Endothelial cell of umbilical vein (primary cell): ENCODE measurements at regions not wholly inside any gene's neighbourhood (a gene's known extent, or its start where the extent isn't known, plus 50 kb on each side); places are given as distances from the start of the nearest gene placed in this dataset.

ENCODE experiments used
- BruUV-seq: library from RNA; stranded (reverse); fragments of 400-500 nt; replicated peaks from 2 replicates; lab custom pipeline; 2021; lab: Mats Ljungman, UMichigan
- CTCF ChIA-PET: fragments of 300-600, 350-600 bp; sonication (Branson Sonifier 250); formaldehyde crosslinking; loops from one replicate; lab custom pipeline; 2021; ENCODE audit warnings: antibody characterized with exemption, inconsistent platforms; lab: Charles Lee
- POLR2A ChIA-PET: fragments of 300-600, 350-600 bp; sonication (Branson Sonifier 250); formaldehyde crosslinking; loops from one replicate; lab custom pipeline; 2021; ENCODE audit warnings: antibody characterized with exemption, inconsistent platforms; lab: Charles Lee
- DNase-seq: peaks from one replicate; pipeline ENCODE4 v3.0.0-alpha.2; 2011; ENCODE audit warnings: low read depth, low spot score
- FAIRE-seq: peaks from 2 replicates; lab custom pipeline; 2011; peaks lifted over from hg19 to GRCh38; lab: Jason Lieb, UNC
- H2AFZ ChIP-seq: 2 replicates; pipeline ENCODE4 v1.6.0; 2012; ENCODE audit warnings: low read depth, low read length, control low read depth, inconsistent platforms
- H3K27ac ChIP-seq: 2 replicates; pipeline ENCODE4 v1.5.1; 2011; ENCODE audit warnings: low read depth, mild to moderate bottlenecking, control low read depth, low read length, moderate library complexity; ENCODE audit not compliant: insufficient read depth
- H3K27me3 ChIP-seq, 2 experiments: 2 replicates each; pipeline versions ENCODE4 v1.6.0 to v1.6.1; 2011; ENCODE audit warnings: low read length in 2 of 2, mixed read lengths in 1 of 2; ENCODE audit not compliant: control insufficient read depth in 2 of 2, insufficient read depth in 2 of 2
- H3K36me3 ChIP-seq, 2 experiments: 2 replicates in 1 of 2; 3 replicates in 1 of 2; pipeline ENCODE4 v1.5.1; 2011; ENCODE audit warnings: low read length in 2 of 2, mild to moderate bottlenecking in 1 of 2, moderate library complexity in 1 of 2; ENCODE audit not compliant: control insufficient read depth in 2 of 2, insufficient read depth in 2 of 2; ENCODE audit errors: extremely low read depth in 1 of 2
- H3K4me1 ChIP-seq: 3 replicates; pipeline ENCODE4 v1.5.1; 2011; ENCODE audit warnings: mild to moderate bottlenecking, low read length; ENCODE audit not compliant: control insufficient read depth, insufficient read depth; ENCODE audit errors: extremely low read depth
- H3K4me2 ChIP-seq: 2 replicates; pipeline ENCODE4 v1.6.1; 2011; ENCODE audit warnings: low read length, control low read depth, mixed read lengths; ENCODE audit not compliant: insufficient read depth
- H3K4me3 ChIP-seq, 3 experiments: fragments of 200-600 bp in 1 of 3; sonication (generic), shearing (Covaris generic) in 1 of 3; replicated peaks in 1 of 3; 2 replicates each; pipeline ENCODE4 v1.5.1; 2011 to 2016; ENCODE audit warnings: control low read depth in 3 of 3, low read length in 3 of 3, mild to moderate bottlenecking in 2 of 3, inconsistent platforms in 1 of 3, low read depth in 1 of 3, moderate library complexity in 1 of 3; ENCODE audit not compliant: insufficient read depth in 1 of 3
- H3K79me2 ChIP-seq: 2 replicates; pipeline ENCODE4 v1.6.0; 2012; ENCODE audit warnings: low read length, inconsistent platforms; ENCODE audit not compliant: control insufficient read depth, insufficient read depth
- H3K9ac ChIP-seq: replicated peaks from 2 replicates; pipeline ENCODE3; 2011; ENCODE audit warnings: low read length, control low read depth; ENCODE audit not compliant: insufficient read depth; ENCODE audit errors: extremely low read depth
- H3K9me1 ChIP-seq: replicated peaks from 3 replicates; pipeline ENCODE4 v1.6.0; 2011; ENCODE audit warnings: mild to moderate bottlenecking, low read length; ENCODE audit not compliant: control insufficient read depth, insufficient read depth; ENCODE audit errors: extremely low read depth
- H3K9me3 ChIP-seq: replicated peaks from 2 replicates; pipeline ENCODE4 v1.5.1; 2012; ENCODE audit warnings: low read length, inconsistent platforms; ENCODE audit not compliant: control insufficient read depth, insufficient read depth
- H4K20me1 ChIP-seq: replicated peaks from 2 replicates; pipeline ENCODE3; 2011; ENCODE audit warnings: mild to moderate bottlenecking, low read length; ENCODE audit not compliant: control insufficient read depth, insufficient read depth; ENCODE audit errors: extremely low read depth
- CTCF ChIP-seq, 2 donors: IDR thresholded peaks; 1 replicate in 1 of 2; 2 replicates in 1 of 2; pipeline ENCODE4 v1.5.1; 2011; ENCODE audit warnings: low read length in 2 of 2, mild to moderate bottlenecking in 2 of 2, moderate library complexity in 2 of 2, control low read depth in 1 of 2, inconsistent platforms in 1 of 2, low read depth in 1 of 2; ENCODE audit not compliant: insufficient read depth in 1 of 2; ENCODE audit errors: extremely low read depth in 1 of 2
- EZH2 ChIP-seq: IDR thresholded peaks from 2 replicates; pipeline ENCODE4 v1.6.1; 2012; ENCODE audit warnings: borderline replicate concordance, low read depth, mild to moderate bottlenecking, moderate library complexity, low read length, inconsistent platforms; ENCODE audit not compliant: severe bottlenecking
- FOS ChIP-seq: IDR thresholded peaks from 2 replicates; pipeline ENCODE4 v1.6.1; 2011; ENCODE audit warnings: mild to moderate bottlenecking, low read length, moderate library complexity, borderline replicate concordance; ENCODE audit not compliant: insufficient read depth
- GATA2 ChIP-seq: IDR thresholded peaks from 2 replicates; pipeline ENCODE4 v1.7.0; 2011; ENCODE audit warnings: low read depth, mild to moderate bottlenecking, moderate library complexity, mixed read lengths, low read length; ENCODE audit not compliant: insufficient read length, insufficient read depth
- JUN ChIP-seq: IDR thresholded peaks from 2 replicates; pipeline ENCODE4 v1.6.1; 2011; ENCODE audit warnings: borderline replicate concordance, low read depth; ENCODE audit not compliant: insufficient read length, insufficient read depth
- MAX ChIP-seq: IDR thresholded peaks from 2 replicates; pipeline ENCODE4 v1.6.1; 2011; ENCODE audit not compliant: insufficient read depth, insufficient read length
- MYC ChIP-seq: IDR thresholded peaks from one replicate; pipeline ENCODE4 v1.6.1; 2011; ENCODE audit warnings: mild to moderate bottlenecking, low read depth, low read length
- POLR2A ChIP-seq: IDR thresholded peaks from 2 replicates; pipeline ENCODE4 v1.6.1; 2012; ENCODE audit warnings: low read depth, mild to moderate bottlenecking, control low read depth, low read length
- POLR2AphosphoS5 ChIP-seq: IDR thresholded peaks from 2 replicates; pipeline ENCODE4 v1.6.1; 2012; ENCODE audit warnings: low read depth, mild to moderate bottlenecking, control low read depth, low read length, moderate library complexity; ENCODE audit not compliant: insufficient read depth
- dilution Hi-C: fragments of 300-500 bp; cut with MboI; formaldehyde crosslinking; loops from one replicate; pipeline ENCODE4 v1.15.0; 2019; ENCODE audit warnings: low sequenced_read_pairs; ENCODE audit not compliant: extremely low pct_ligation_motif_present
- intact Hi-C: fragments of 100-400 bp; cut with micrococcal nuclease; formaldehyde crosslinking; loops from one replicate; pipeline ENCODE4 v1.10.0; 2022

- no peak for TF ChIP-seq EZH2
- TF ChIP-seq POLR2AphosphoS5: no peak
- no peak for TF ChIP-seq GATA2
- no peak for TF ChIP-seq CTCF (IDR thresholded peaks at IDR 0.05; ENCODE audit: extremely low read depth in 1 of 2, insufficient read depth in 1 of 2, low read depth in 1 of 2, low read length in 2 of 2)
- no peak for TF ChIP-seq MYC
- TF ChIP-seq JUN: no peak
- TF ChIP-seq POLR2A: no peak
- TF ChIP-seq MAX: no peak
- TF ChIP-seq FOS: no peak
- Histone ChIP-seq H3K4me2 (no peak overlapping the region), H3K9me3 (no peaks in the 10 kb centered on the region), H2AFZ (no peak overlapping the region), H3K79me2 (no peaks in the 10 kb centered on the region), H3K4me1 (no peaks in the 10 kb centered on the region), H3K27me3 (no peaks in the 10 kb centered on the region), H3K27ac (no peak overlapping the region), H3K9ac (no peak overlapping the region), H3K36me3 (no peaks in the 10 kb centered on the region), H4K20me1 (no peaks in the 10 kb centered on the region), H3K4me3 (no peak overlapping the region), H3K9me1 (no peaks in the 10 kb centered on the region)
- DNase-seq: no peak
- intact Hi-C loops: no loop called here
- BruUV-seq: no TSS peak
- dilution Hi-C loops: no loop called here
- ChIA-PET POLR2A (no interaction called here), CTCF (no interaction called here)
- FAIRE-seq: no peak
These were observed 378.4 kb upstream of the AGTR1 start for GRCh38 chr3:148319161-148319915.
